HEK293 (cell line): ENCODE measurements at regions not wholly inside any gene's neighbourhood (a gene's known extent, or its start where the extent isn't known, plus 50 kb on each side); places are given as distances from the start of the nearest gene placed in this dataset.
"Not testable (repeated sequence)": the region's sequence is repeated elsewhere in the genome, so short reads cannot be mapped to it uniquely, and the experiment has no call there.

Experiments
- CTCF ChIA-PET: fragments of 350-600 bp; formaldehyde crosslinking; extraction: SDS; loops from one replicate; lab custom pipeline; 2021; ENCODE audit warnings: antibody characterized with exemption; lab: Yijun Ruan, JAX
- POLR2A ChIA-PET: fragments of 300-600 bp; formaldehyde crosslinking; extraction: SDS; loops from one replicate; lab custom pipeline; 2020; ENCODE audit warnings: antibody characterized with exemption, inconsistent platforms; lab: Yijun Ruan, JAX
- H3K27ac ChIP-seq: fragments of 200-500 bp; sonication (Bioruptor generic); 2 replicates; pipeline ENCODE4 v1.5.1; 2014; ENCODE audit warnings: low read depth, low read length, control low read depth, inconsistent platforms; ENCODE audit errors: extremely low read depth
- H3K36me3 ChIP-seq, 2 experiments: fragments of 200-500 bp in 1 of 2; sonication (Bioruptor generic) in 1 of 2; 1 replicate in 1 of 2; 2 replicates in 1 of 2; pipeline ENCODE4 v1.5.1; 2014 to 2017; ENCODE audit warnings: inconsistent platforms in 2 of 2, low read length in 2 of 2; ENCODE audit not compliant: control insufficient read depth in 2 of 2, insufficient read depth in 1 of 2
- H3K4me1 ChIP-seq: fragments of 200-500 bp; sonication (Bioruptor generic); 2 replicates; pipeline ENCODE4 v1.5.1; 2014; ENCODE audit warnings: mild to moderate bottlenecking, low read length, inconsistent platforms; ENCODE audit not compliant: control insufficient read depth, insufficient read depth
- H3K4me3 ChIP-seq: 2 replicates; pipeline ENCODE4 v1.5.1; 2011; ENCODE audit warnings: low read depth, mild to moderate bottlenecking, control low read depth, low read length, moderate library complexity
- H3K9me3 ChIP-seq: fragments of 200-500 bp; sonication (Bioruptor generic); 2 replicates; pipeline ENCODE4 v1.5.1; 2014; ENCODE audit warnings: low read depth, low read length, inconsistent platforms; ENCODE audit not compliant: control insufficient read depth, insufficient read depth
- GLIS1 ChIP-seq: fragments of 450-650 bp; formaldehyde crosslinking; IDR thresholded peaks from 2 replicates; pipeline ENCODE4 v1.5.1; 2016; ENCODE audit warnings: missing biosample characterization, missing genetic modification characterization
- KLF17 ChIP-seq: fragments of 450-650 bp; formaldehyde crosslinking; IDR thresholded peaks from 2 replicates; pipeline ENCODE4 v1.5.1; 2016; ENCODE audit warnings: missing biosample characterization, missing genetic modification characterization
- OSR2 ChIP-seq: fragments of 450-650 bp; formaldehyde crosslinking; IDR thresholded peaks from 2 replicates; pipeline ENCODE4 v1.5.1; 2016; ENCODE audit warnings: missing biosample characterization, missing genetic modification characterization
- PBX3 ChIP-seq: sonication (generic); formaldehyde crosslinking; IDR thresholded peaks from 2 replicates; pipeline ENCODE4 v1.8.1; 2022; ENCODE audit warnings: mild to moderate bottlenecking, moderate library complexity, missing genetic modification reagents
- PRDM1 ChIP-seq: fragments of 450-650 bp; formaldehyde crosslinking; IDR thresholded peaks from 2 replicates; pipeline ENCODE4; 2016; ENCODE audit warnings: missing biosample characterization, missing genetic modification characterization
- ZBTB26 ChIP-seq: fragments of 450-650 bp; formaldehyde crosslinking; optimal IDR thresholded peaks from 2 replicates; pipeline ENCODE3; 2016; ENCODE audit warnings: missing biosample characterization, mild to moderate bottlenecking, missing genetic modification characterization
- ZNF114 ChIP-seq: fragments of 450-650 bp; formaldehyde crosslinking; IDR thresholded peaks from 2 replicates; pipeline ENCODE4 v1.5.0; 2017; ENCODE audit warnings: missing biosample characterization, missing genetic modification characterization
- ZNF138 ChIP-seq: fragments of 450-650 bp; formaldehyde crosslinking; IDR thresholded peaks from 2 replicates; pipeline ENCODE4 v1.5.1; 2016; ENCODE audit warnings: missing biosample characterization, missing genetic modification characterization, borderline replicate concordance
- ZNF146 ChIP-seq: fragments of 450-650 bp; formaldehyde crosslinking; IDR thresholded peaks from 2 replicates; pipeline ENCODE4 v1.5.1; 2016; ENCODE audit warnings: missing biosample characterization, missing genetic modification characterization
- ZNF169 ChIP-seq: fragments of 450-650 bp; formaldehyde crosslinking; IDR thresholded peaks from 2 replicates; pipeline ENCODE4 v1.5.1; 2016; ENCODE audit warnings: missing biosample characterization, missing genetic modification characterization
- ZNF341 ChIP-seq: fragments of 450-650 bp; formaldehyde crosslinking; IDR thresholded peaks from 2 replicates; pipeline ENCODE4; 2016; ENCODE audit warnings: low read depth, missing biosample characterization, missing genetic modification characterization
- ZNF398 ChIP-seq: fragments of 450-650 bp; formaldehyde crosslinking; IDR thresholded peaks from 2 replicates; pipeline ENCODE4 v1.5.1; 2017; ENCODE audit warnings: missing biosample characterization, missing genetic modification characterization
- ZNF404 ChIP-seq: fragments of 450-650 bp; formaldehyde crosslinking; IDR thresholded peaks from 2 replicates; pipeline ENCODE4 v1.5.1; 2017; ENCODE audit warnings: missing biosample characterization, missing genetic modification characterization
- ZNF433 ChIP-seq: fragments of 450-650 bp; formaldehyde crosslinking; IDR thresholded peaks from 2 replicates; pipeline ENCODE4 v1.5.1; 2016; ENCODE audit warnings: missing biosample characterization, missing genetic modification characterization, low read depth
- ZNF510 ChIP-seq: fragments of 450-650 bp; formaldehyde crosslinking; IDR thresholded peaks from 2 replicates; pipeline ENCODE4 v1.5.1; 2018; ENCODE audit warnings: mild to moderate bottlenecking, missing genetic modification characterization, missing biosample characterization; ENCODE audit not compliant: insufficient replicate concordance
- ZNF558 ChIP-seq: fragments of 450-650 bp; formaldehyde crosslinking; IDR thresholded peaks from 2 replicates; pipeline ENCODE4 v1.5.1; 2016; ENCODE audit warnings: missing biosample characterization, missing genetic modification characterization
- ZNF623 ChIP-seq: fragments of 450-650 bp; formaldehyde crosslinking; IDR thresholded peaks from 2 replicates; pipeline ENCODE4 v1.5.1; 2016; ENCODE audit warnings: missing biosample characterization, missing genetic modification characterization
- ZNF785 ChIP-seq: fragments of 450-650 bp; formaldehyde crosslinking; IDR thresholded peaks from 2 replicates; pipeline ENCODE4 v1.5.1; 2016; ENCODE audit warnings: missing biosample characterization, missing genetic modification characterization
- ZNF792 ChIP-seq: fragments of 450-650 bp; formaldehyde crosslinking; IDR thresholded peaks from 2 replicates; pipeline ENCODE4 v1.5.1; 2016; ENCODE audit warnings: missing biosample characterization, missing genetic modification characterization
- TF ChIP-seq, protein P1 (sequence below): fragments of 450-650 bp; formaldehyde crosslinking; IDR thresholded peaks from 2 replicates; pipeline ENCODE4 v1.5.1; 2016; ENCODE audit warnings: missing biosample characterization, missing genetic modification characterization
- TF ChIP-seq, protein P2 (sequence below): fragments of 450-650 bp; formaldehyde crosslinking; IDR thresholded peaks from 2 replicates; pipeline ENCODE4 v1.5.1; 2016; ENCODE audit warnings: missing biosample characterization, missing genetic modification characterization

DNA sequence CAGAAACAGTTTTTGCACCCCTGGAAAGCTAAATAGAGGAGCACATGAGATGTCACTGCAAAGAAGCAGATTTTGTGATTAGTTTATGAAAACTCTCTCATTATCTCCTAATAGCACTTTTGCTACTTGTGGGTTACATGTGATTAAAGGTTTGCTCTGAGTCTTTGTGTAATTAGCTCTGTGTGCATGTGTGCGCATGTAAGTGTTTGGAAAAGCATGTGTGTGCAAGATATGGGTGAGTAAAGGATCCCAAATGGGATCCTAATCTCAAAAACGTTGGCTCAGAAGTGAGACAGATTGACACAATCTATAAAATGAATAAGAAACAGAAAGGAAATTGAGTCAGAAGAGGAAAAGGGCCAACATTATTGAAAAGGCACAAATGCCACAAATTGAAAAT is 104.5 kb downstream of the SKIDA1 start:
- Histone ChIP-seq H3K4me1 (no peaks in the 10 kb centered on the region), H3K9me3 (no peaks in the 10 kb centered on the region), H3K4me3 (no peak overlapping the region), H3K36me3 (no peaks in the 10 kb centered on the region), H3K27ac (no peak overlapping the region)
- TF ChIP-seq ZNF558 (tag by site-specific recombination) (no peak), ZNF623 (tag by site-specific recombination) (no peak), ZNF433 (tag by site-specific recombination) (no peak), ZBTB26 (tag by site-specific recombination) (no peak), GLIS1 (tag by site-specific recombination) (no peak), ZNF146 (tag by site-specific recombination) (no peak), PRDM1 (no peak), ZNF341 (tag by site-specific recombination) (no peak), ZNF785 (tag by site-specific recombination) (no peak), ZNF398 (no peak), ZNF114 (tag by site-specific recombination) (no peak), PBX3 (CRISPR knock-in tag) (no peak), KLF17 (tag by site-specific recombination) (no peak), ZNF138 (tag by site-specific recombination) (no peak), ZNF169 (tag by site-specific recombination) (no peak), ZNF510 (no peak), ZNF404 (tag by site-specific recombination) (no peak), ZNF792 (no peak)
- TF ChIP-seq, protein P1, sequence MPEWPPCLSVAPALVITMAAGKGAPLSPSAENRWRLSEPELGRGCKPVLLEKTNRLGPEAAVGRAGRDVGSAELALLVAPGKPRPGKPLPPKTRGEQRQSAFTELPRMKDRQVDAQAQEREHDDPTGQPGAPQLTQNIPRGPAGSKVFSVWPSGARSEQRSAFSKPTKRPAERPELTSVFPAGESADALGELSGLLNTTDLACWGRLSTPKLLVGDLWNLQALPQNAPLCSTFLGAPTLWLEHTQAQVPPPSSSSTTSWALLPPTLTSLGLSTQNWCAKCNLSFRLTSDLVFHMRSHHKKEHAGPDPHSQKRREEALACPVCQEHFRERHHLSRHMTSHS (tag by site-specific recombination) = no peak
- ChIA-PET CTCF (interaction anchor here (1.3 kb wide), 1 partner anchor 142 kb away, joined by 5 read pairs; no protein-coding TSS in a partner anchor), POLR2A (no interaction called here)

- CTCF ChIA-PET = interaction anchor here (0.6 kb wide), 1 partner anchor 13 kb away, joined by 3 read pairs; no protein-coding TSS in a partner anchor
- not testable (repeated sequence) for H3K27ac ChIP-seq, H3K36me3 ChIP-seq
- TF ChIP-seq, protein P2, sequence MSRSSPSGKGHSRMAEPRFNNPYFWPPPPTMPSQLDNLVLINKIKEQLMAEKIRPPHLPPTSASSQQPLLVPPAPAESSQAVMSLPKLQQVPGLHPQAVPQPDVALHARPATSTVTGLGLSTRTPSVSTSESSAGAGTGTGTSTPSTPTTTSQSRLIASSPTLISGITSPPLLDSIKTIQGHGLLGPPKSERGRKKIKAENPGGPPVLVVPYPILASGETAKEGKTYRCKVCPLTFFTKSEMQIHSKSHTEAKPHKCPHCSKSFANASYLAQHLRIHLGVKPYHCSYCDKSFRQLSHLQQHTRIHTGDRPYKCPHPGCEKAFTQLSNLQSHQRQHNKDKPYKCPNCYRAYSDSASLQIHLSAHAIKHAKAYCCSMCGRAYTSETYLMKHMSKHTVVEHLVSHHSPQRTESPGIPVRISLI (tag by site-specific recombination) = 0 out of 2 replicates have a peak, but pooled peaks have one; percentile 50
- 0 out of 2 replicates have a peak, but pooled peaks have one; percentile 7 for TF ChIP-seq OSR2
- TF ChIP-seq, all 188 proteins: peak for 2; not testable (repeated sequence) for 186
- H3K4me1 ChIP-seq, H3K4me3 ChIP-seq, H3K9me3 ChIP-seq, POLR2A ChIA-PET: not testable (repeated sequence)
These were observed 106.4 kb downstream of the SKIDA1 start for GRCh38 chr10:21418981-21419576.
